ENCODE measurements at regions not wholly inside any gene's neighbourhood (a gene's known extent, or its start where the extent isn't known, plus 50 kb on each side); places are given as distances from the start of the nearest gene placed in this dataset.

DNA sequence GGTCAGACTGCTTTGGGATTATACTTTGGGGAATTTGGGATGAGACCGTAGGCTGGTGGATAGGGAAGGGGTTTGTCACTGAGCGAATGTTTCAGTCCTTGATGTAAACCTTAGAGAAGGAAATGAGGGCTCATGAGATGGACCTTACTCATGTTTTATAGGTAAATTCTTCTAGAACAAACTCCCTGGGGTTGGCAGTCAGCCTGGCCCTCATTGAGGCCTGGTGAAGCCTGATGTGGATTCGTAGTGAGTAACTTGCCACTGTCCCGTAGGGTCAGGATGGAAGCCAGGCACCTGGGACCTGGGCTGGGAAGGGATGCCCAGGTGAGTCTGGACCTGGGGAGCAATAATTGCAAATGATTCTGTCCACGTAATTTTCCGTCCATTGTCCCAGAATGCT, 258.3 kb downstream of the LPIN1 start:
- TF ChIP-seq POLR2AphosphoS5 (IDR thresholded peaks at IDR 0.05; ENCODE audit: low read depth, low read length) = no peak
- TF ChIP-seq POLR2A (IDR thresholded peaks at IDR 0.05; ENCODE audit: low read depth, low read length) = no peak
- no peak for TF ChIP-seq TAF1 (IDR thresholded peaks at IDR 0.05; ENCODE audit: low read depth, low read length)
- TF ChIP-seq SPI1 (IDR thresholded peaks at IDR 0.05; ENCODE audit: low read depth, low read length) = no peak
